GF-D8 (cell line): ENCODE measurements at regions not wholly inside any gene's neighbourhood (a gene's known extent, or its start where the extent isn't known, plus 50 kb on each side); places are given as distances from the start of the nearest gene placed in this dataset.
"Not testable (repeated sequence)": the region's sequence is repeated elsewhere in the genome, so short reads cannot be mapped to it uniquely, and the experiment has no call there.

Source experiments
- DNase-seq: peaks from one replicate; lab custom pipeline; 2025; lab: John Stamatoyannopoulos, UW

DNA sequence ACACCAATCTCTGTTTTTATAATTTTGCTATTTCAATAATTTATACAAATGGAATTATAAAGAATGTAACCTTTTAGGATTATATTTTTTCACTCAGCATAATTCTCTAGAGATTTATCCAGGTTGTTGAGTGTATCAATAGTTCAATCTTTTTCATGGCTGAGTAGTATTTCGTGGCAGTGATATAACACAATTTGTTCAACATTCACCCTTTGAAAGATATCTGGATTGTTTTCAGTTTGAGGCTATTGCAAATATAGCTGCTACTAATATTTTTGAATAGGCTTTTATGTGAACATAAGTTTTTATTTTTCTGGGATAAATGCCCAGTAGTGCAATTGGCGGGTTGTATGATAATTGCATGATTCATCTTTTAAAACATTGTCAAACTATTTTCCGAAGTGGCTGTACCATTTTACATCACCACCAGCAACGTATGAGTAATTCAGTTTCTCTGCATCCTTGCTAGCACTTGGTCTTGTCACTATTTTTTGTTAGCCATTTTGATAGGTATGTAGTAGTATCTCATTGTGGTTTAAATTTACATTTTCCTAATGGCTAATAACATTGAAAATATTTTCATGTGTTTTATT is 55.6 kb upstream of the ABCD3 start:
- no peak for DNase-seq

DNA sequence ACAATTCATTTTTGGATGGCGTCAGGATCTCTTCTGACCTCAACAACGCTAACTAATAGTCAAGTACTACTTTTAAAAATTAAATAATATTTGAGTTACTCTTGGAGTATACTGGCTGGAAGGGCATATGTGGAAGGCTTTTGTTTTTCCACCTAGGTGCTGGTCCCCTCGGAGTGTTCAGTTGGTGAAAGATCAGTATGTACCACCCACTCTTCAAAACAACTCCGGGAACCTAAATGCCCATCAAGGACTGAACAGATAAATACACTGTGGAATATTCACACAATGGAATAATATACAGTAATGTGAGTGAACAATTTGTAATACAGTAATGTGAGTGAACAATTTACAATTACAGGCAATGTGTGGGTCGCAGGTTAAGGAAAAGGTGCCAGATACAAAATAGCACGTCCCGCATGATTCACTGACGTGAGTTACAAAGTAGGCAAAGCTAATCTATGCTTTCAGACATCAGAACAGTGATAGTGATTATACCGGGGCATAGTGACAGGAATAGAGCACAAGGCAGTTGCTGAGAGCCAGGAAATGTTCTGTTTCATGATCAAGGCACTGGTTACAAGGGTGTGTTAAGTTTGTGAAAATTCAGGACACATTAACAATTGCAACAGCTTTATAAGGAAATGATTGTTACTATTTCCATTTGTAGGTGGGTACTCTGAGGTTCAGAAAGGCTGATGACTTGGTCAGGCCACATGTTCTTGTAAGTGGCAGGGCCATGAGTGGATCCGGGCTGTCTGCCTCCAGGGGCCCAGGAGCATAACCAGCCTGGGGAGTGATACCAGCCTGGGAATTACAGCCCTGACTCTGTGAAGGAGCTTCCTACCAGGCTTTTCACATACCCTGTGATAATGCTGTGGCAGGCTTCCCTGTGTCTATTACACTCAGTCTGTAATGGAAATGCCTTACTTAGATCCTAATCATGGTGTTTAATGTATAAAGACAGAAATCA is 59.3 kb upstream of the ABCD3 start:
- no peak for DNase-seq

GRCh38 chr1:94357661-94358060 is 60.5 kb upstream of the ABCD3 start:
- no peak for DNase-seq

DNA sequence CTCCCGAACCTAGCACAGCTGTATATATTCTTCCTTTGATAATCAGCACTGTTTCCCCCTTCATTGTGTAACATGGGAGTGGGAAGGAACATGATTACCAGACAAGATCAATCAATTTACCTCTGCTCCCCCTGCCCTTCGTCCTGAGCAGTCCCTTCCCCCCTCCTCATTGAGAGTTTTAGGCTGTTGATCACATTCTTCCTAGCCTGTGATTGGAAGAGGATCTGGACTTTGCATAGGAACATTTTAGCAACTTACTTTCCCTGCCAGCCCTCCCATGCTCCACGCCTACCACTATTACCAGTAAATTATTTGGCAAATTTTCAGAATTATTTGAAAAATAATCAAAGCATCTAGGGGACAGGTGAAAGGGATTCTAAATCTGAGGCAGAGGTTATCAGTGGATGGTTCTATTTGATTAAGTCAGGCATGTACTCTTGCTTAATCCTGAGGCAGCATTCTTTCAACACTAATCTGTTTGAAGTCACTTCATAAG is 62.7 kb upstream of the ABCD3 start:
- DNase-seq: no peak

DNA sequence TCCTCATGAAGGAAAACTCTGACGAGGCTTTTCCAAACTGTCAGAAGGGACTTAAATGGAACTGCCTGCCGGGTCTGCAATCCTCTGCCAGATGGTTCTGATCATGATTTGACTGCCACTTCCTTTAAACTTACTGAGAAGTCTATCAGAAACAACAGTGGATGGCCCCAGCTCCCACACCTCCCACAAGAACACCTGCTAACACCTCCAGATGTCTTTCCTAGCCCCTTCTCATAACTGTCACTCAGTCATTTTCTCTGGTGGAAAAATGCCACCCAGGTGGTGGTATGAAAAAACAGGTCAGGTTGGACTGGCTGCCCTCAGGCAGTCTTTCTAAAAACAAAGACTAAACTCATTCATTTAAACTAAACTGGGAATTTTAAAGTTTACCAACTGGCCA is 66.7 kb upstream of the ABCD3 start:
- DNase-seq: no peak

DNA sequence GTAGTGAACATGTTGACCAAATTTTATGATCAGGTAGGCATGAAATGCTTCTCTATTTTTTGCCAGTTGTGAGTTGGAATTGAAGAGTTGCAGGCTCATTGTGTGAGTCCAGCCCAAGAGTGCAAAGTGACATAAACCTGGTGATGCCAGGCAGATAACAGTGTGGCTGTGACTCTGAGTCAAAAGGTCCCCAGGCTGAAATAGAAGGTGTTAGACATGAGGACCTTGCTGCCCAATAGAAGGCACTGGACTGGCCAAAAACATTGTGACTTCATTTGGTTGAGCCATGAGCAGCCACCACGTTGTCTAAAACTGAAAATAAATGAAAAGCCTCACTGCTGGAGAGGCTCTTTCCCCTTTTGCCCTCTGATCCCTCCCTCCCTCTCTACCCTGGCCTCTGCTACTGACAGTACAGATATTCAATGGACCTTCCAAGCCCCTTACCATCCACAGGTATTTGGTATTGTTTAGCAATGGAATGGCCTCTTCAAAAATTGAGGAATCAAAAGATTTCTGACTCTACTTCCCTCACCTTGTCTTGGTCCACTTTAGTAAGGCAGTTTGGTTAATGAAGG is 67.8 kb upstream of the ABCD3 start:
- DNase-seq: no peak

- no peak for DNase-seq
Observed at GRCh38 chr1:94349853-94350252, 68.3 kb upstream of the ABCD3 start.

DNA sequence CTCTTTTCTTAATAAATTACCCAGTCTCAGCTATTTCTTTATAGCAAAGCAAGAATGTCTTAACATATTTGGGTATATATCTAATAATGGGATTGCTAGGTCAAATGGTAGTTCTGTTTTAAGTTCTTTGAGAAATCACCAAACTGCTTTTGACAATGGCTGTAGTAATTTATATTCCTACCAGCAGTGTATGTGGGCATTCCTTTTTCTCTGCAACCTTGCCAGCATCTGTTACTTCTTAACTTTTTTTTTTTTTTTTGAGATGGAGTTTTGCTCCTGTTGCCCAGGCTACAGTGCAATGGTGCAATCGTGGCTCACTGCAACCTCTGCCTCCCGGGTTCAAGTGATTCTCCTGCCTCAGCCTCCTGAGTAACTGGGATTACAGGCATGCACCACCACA is 69.8 kb upstream of the ABCD3 start:
- not testable (repeated sequence) for DNase-seq

GRCh38 chr1:94345148-94345721 is 73.0 kb upstream of the ABCD3 start:
- peak; percentile 35 for DNase-seq

DNA sequence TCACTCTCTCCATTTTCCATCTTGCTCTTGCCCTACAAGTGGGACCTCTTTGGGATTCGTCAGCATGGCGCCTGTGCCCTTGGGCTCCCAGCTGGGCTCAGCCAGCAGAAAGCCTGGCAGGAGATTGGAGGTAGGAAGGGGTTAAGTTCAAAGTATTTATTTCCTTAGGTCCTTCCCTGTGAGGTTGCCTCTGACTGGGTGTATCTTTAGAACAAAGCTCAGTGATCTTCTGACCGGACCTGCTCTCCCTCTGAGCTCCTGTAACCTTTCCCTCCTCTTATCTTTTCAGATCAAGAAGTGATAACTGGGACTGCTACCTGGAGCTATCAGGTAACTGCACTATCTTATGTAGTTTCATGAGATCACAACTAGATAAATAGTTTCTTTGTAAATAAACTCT is 75.8 kb upstream of the ABCD3 start:
- DNase-seq: no peak

DNA sequence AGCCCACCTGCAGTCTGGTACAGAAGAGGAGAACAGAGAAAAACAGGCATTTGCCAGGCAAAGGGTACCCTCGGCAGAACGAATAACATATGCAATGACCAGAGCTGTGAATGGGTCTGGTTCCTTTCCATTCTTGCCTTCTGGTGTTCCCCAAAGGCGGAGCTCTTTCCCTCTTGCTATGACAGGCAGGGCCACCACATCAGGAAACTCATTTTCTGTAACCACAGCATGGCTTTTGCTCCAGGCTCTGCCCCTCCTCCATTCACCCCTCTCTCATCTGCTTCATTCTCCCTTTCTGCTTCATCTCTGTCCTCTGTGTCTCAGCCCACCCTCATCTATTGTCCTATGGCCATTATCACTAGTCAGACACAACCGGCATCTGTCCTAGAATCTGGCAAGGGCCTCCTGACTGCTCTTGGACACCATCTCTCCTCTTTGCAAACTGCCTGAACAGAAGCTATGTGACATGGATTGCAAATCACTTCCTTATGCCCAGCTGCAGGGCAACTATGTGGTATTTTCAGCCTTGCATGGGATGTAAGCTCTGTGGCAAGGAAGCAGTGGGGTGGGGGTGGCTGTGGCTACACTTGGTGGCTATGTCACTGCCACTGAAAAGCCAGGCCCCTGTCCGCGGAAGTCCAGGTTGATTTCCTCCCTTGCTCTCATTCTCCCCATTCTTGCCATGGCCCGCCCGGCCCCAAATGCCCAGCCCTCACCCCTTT is 78.8 kb upstream of the ABCD3 start:
- DNase-seq: peak; percentile 62

DNA sequence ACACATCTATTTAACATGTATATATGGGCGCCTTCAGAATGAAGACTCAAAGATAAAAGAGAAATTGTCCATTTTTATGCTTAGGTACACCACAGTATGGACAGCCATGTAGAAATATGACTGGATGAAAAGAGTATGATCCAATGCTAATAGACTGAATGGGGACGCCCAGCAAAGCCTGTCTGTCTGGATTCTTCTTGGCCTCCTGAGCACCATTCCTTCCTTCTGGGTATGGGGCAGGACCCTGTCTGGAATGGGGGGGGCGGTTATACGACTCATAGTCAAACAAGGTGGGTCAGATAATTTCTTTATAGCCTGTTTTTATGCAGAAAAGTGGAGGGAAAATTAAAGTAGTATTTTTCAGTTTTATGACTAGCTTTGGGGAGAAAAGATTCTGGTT is 81.2 kb upstream of the ABCD3 start:
- no peak for DNase-seq

GRCh38 chr1:94335950-94336349 is 82.2 kb upstream of the ABCD3 start:
- DNase-seq: peak; percentile 36

DNA sequence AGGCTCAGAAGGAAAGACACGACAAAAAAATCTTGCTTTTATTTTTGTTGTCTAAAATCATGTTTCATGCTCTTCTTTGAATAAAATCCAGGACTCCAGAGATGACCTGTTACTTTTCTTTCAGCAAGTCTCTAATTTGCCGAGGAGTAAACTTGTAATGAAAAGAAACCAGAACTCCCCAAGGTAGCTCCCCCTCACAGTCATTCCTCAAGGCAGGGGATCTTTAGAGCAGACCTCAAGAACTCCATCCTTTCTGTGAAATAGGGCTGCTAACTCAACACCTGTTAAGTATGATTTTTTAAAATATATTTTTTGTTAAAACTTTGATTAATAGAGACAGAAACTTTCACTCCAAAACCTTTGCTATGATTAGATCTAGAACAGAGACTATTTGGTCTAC is 82.7 kb upstream of the ABCD3 start:
- DNase-seq: no peak

DNA sequence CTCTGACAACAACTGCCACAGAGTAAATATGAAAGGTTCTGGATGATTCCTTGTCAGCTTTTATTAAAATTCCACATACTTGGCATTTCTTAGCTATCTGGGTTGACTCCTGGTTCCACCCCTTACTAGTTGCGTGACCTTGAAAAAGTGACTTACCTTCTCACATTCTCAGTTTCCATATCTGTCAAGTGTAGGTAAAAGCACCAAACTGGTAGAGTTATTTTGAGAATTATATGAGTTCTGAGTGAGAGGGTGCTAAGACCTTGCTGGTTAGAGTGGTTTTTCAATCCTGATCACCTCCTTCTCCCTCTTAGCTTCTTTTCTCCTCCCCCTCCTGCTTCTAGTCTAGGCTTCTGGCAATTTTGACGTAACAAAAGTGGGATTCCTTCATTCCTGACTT is 83.4 kb upstream of the ABCD3 start:
- DNase-seq: no peak

DNA sequence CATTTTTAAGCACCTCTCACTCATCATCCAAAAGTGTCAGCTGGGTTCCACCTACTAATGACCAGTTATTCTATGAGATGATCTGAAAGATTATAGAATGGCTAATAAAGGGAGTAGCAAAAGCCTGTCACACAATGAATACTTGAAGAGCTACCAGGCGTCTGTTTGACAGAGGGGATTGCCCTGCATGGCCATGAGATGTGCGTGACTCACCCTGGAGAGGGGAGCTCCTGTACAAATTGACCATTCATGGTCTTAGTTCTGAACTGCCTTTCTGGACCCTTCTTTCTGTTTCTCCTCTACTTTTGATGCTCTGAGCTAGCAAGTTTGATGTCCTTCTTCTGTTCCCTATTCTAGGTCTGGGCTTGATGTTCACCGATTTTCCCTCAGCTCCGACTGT is 85.2 kb upstream of the ABCD3 start:
- DNase-seq: no peak

GRCh38 chr1:94332516-94332915 is 85.7 kb upstream of the ABCD3 start:
- no peak for DNase-seq

DNA sequence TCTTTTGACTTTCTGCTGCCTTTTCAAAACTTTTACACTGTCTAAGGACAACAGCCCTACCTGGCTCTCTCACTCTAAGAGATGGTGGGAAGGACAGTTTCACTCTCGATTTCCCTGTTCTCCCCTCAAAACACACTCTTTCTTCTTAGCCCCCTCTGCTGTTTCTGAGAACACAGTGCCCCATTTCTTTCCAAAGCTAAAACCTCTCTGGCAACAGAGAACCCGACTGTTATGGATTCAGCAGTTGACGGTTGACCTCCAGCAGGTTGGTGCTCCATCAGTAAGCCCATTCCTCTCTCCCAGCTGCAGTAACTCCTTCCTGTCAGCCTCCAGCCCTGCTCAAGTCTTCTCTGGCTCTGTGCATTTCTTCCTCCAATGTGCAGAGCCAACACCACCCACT is 88.2 kb upstream of the ABCD3 start:
- DNase-seq: no peak

DNA sequence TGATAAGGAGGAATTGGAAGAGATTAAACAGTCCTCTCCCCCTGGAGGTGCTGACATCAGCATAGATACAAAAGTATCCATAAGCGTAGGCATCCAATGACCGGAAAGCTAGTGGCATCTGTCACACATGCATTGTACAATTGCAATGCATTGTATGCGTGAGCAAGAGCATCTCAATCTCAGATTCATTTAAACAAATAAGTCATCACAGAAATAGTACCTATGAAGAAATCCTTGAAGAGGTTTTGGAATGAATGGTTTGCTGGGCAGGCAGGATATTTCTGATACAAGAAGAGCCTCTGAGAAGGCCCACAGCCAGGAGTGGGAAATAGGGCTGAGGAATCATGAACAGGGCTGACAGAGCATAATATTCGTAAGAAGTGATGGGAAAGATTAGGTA is 88.9 kb upstream of the ABCD3 start:
- DNase-seq: no peak

- no peak for DNase-seq
Observed at GRCh38 chr1:94327001-94327690, 89.8 kb upstream of the ARHGAP29 start.

GRCh38 chr1:94326329-94326728 is 88.9 kb upstream of the ARHGAP29 start:
- DNase-seq: no peak
